ENCODE measurements at regions not wholly inside any gene's neighbourhood (a gene's known extent, or its start where the extent isn't known, plus 50 kb on each side); places are given as distances from the start of the nearest gene placed in this dataset.
A peak's percentile ranks its signal among the peaks of the same experiment; 100 is the strongest.

DNA sequence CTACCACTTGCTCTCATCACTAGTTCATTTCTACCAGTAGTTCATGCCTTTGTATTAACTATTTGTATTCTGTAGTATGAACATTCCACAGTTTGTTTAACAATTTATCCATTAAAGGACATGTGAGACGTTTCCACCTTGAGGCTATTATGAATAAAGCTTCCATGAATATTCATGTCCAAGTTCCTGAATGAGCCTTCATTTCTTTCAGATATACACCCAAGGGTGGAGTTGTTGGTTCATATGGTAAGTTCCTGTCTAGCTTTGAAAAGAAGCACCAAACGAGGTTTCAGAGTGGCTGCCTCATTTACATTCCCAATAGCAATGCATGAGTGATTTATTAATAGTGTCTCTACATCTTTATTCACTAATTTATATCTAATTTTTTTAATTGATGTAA, 407.8 kb upstream of the C16orf82 start:
- no peak for DNase-seq

DNA sequence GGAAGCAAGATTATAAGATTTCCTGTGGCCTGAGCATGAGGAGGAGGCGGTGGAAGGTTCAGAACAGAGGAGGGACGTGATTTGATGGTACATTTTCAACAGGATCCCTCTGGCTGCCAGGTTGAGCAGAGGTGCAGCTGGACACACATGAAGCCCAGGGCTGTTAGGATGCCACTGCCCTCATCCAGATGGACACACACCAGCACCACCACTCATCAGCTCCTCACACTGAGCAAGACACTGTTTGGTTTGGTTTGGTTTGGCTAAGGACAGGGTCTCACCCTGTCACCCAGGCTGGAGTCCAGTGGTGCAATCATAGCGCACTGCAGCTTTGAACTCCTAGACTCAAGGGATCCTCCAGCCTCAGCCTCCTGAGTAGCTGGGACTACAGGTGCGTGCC, 402.6 kb upstream of the C16orf82 start:
- DNase-seq: no peak

DNA sequence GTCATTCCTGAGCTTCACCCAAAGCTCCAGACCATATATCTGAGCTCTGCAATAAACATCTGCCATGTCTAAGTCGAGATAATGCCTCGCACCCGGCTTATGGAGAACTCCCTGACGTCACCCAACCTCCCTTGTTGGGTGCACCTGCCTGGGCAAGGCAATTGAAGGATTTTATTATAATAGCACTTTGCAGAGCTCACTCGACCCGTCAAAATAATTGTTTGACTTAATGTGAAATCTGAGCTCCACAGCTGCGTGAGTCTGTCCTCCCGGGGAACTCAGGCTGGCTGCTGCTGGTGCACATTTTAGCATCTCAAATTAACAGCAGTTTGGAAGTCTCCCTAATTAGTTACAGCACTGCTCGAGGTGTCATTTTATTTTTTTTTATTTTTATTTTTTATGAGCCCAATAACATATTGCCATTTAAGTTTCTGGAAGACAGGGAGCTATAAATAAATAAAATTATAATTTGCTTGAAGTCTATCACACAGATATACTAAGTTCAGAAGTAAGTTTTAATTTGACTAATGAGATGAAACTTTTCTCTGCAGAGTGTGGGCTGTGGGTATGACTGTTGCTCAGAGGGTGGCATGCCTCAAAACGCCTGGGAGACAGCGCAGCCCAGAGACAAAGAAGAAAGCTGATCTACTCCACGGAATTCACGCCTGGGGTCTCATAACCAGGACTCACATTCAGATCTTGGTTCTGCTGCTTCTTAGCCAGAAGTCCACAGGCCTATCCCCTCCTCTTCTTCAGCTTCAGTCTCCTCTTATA, 401.4 kb upstream of the C16orf82 start:
- DNase-seq: peak; percentile 65

DNA sequence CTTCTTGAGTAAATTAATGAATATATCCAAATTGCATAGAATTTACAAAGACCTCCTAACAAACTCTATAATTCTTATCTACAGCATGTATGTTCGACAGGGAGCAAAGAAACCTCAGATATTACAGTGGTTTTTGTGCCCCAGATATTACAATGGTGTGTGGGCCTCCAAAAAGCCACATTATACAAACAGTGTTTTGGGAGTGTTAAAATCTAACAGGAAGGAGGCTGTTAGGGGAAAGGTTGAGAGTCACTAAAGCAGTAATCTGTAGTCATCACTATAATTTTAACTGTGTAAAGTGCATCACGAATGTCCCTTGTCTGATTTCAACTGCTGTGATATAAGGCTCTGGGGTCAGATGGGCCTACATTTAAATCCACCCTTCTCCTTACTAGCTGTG, 400.2 kb upstream of the C16orf82 start:
- DNase-seq: no peak

DNA sequence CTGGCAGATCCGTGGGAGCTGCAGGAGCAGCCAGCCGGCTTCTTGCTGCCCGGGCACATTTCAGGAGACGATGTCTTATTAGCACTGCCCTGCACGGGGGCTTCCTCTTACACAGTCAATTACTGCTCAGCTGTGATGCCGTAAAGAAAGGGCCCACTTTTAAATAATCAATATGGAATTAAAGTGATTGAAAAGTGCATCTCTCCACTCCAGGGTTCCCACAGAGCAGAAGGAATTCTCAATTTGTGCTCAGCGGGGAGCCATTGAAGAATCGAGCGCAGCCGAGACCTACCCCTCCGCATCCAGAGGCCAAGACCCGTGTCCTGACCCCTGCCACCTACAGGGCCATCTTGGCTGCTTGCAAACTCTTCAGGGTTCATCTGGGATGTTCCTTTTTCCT, 399.4 kb upstream of the C16orf82 start:
- DNase-seq: no peak

DNA sequence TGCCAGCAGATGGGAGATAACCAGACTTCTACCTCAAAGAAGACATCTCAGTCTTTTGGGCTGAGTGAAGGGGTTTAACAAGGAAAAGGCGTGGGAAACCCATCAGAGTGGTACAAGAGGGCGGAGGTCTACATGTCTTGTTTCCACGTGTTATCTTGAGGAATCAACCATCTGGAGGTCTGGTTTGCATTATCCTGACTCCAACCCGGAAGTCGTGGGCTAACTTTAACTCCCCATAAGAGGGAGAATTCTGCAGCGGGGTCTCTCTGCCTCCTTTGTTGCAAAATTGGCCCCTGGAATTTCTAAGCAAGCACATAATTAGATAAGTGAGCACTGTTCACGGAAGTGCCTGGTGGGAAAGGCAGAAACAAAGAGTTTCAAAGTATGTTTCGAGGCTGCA, 398.7 kb upstream of the C16orf82 start:
- DNase-seq: peak; percentile 24

DNA sequence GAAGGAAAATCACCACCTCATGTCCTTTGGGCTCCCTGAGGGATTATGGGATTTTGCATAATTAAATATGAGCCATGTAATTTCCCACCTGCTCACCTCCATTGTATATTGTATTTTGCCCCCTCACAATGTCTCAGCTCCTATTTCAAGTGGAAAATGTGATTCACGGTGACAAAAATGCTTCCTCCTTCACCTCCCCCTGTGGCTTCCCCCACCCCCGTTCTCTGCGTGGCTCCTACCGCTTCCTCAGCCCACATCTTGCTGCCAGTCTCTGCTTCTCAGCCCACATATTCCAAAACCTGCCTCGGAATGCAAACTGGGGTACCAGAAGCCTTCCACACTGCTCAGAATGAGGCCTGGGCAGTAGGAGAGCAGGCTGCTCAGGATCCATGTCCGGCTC, 394.5 kb upstream of the C16orf82 start:
- peak; percentile 47 for DNase-seq

DNA sequence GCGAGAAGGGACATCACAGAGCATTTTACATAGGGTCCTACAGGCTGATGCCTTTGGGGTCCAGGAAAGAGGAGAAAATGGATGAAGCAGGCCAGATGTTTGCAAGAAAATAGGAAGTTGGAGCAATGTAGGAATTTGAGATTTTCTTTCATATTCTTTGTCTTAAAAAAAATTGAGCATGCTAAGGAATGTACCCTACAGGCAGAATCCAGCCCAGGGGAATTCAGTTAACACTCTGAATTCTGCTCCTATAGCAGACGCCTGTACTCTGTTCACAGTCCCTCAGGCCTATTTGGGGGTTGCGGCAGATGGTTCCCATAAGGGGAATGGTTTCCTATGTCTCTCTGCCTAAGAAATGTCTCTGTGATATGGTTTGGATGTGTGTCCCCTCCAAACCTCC, 393.7 kb upstream of the C16orf82 start:
- DNase-seq: no peak

DNA sequence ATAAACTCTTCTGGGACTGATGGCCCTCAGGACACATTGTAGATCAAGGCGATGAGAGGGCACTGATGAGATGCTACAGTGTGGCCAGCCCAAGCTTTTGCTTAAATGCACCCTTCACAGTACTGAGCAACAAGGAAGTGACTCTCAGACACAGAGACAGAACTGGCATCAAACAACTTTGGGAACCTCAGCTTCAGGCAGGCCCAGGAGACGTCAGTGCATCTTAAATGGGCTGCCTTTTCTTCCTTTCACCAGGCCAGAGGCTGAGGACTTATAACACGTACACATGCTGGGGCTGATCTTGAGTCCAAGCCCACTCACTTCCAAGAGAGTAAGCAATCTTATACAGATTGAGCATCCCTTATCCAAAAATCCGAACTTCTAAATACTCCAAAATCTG, 386.1 kb upstream of the C16orf82 start:
- no peak for DNase-seq

DNA sequence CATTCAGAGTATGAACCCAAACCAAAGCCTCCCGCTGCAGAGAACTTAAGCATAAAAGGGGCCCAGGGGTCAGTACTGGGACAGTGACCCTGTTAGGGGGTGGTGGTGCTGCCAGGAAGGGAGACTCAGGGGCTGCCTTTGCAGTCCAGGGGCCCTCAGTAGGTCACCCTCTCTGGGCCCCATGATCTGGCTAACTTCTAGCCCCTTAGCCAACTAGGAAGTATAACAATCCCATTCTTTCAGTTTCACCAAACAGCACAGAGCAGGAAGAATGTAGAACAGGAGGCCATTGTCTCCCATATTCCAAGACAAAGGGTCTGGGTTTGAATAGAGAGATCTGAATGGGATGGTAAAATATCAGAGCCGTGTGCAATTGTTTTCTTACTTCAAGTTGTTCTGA, 378.6 kb upstream of the C16orf82 start:
- DNase-seq: no peak

DNA sequence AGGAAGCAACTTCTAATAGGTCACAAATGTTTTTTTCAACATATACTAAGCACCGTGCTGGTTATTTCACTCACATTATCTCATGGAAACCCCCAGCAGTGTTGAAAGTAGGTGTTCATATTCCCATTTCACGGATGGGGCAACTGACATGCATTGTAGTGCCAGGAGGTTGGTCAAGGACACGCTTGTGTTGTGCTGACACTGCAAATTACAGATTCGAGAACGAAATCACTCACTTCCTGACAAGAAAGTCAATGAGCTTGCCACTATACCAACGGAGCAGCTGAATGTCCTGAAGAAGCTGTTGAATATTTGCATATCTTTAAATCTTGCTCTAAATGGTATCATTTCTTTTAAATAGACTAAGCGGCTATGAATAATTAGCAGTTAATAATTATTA, 378.0 kb upstream of the C16orf82 start:
- no peak for DNase-seq

DNA sequence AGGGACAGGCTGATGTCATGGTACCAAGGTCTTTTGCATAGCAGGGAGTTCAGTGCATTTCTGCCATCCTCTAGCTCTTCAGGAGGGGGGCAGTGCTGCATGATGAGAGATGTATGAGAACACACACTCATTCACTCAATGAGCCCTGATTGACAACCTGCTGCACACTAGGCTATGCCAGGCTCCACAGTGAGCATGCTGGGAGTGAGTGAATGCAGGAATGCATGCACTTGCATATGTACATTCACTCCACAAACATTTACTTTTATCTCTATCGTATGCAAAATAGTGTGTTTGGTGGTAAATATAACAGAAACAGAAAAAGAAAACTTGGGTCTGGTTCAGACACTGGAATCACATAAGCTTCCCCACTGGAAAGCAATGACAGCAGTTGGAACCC, 374.1 kb upstream of the C16orf82 start:
- no peak for DNase-seq

DNA sequence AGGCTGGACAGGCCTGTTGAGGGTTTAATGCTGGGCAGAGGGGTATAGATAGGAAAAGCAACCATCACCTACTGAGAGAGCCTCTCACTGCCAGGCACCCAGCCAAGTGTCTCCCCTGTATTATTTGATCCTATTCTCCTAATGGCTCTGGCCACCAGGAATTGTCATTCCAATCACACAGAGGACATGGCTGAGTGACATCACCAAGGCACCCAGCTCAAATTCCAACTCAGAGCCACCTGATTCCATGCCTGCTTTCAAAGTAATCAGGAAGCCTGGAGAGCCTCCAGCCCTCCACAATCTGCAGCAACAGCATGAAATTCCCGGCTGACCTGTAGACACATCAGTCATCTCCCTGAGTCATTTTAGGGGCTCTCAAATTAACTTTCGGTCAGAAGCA, 368.9 kb upstream of the C16orf82 start:
- no peak for DNase-seq

DNA sequence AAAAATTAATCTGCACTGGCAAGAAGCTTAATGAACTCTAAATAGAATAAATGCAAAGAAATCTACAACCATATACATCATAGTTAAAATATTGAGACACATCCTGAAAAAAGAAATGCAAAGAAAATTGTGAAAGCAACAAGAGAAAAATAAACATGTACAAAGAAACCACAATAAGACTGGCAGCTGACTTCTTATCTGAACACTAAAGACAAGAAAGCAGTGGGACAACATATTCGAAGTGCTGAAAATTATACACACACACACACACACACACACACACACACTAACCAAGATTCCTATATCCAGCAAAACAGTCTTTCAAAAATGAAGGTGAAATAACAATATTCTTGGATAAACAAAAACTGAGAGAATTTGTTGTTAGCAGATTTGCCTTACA, 366.5 kb upstream of the C16orf82 start:
- no peak for DNase-seq

DNA sequence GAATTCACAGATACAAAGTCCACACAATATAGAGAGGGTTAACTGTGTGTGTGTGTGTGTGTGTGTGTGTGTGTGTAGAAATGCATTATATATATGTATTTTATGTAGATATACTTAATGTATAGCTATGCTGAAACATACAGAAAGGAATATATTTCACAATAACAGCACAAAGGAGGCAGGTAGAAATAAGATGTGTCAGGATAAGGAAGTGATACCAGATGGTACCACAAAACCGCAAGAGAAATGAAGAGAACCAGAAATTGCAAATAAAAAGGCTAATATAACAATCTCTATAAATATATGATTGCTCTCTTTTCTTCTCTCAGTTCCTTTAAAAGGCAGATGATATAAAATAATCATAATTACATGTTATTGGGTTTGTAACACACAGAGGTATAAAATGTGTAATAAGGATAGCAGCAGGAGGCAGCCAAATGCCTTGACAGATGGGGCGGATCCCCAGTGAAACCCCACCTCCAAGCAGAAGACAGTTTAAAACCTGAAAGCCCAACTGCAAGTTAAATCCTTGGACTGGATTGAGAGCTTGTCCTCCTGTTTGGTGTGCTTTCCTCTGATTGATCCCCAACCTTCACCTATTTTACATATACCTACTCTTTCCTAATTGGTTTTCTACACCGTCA, 365.4 kb upstream of the C16orf82 start:
- no peak for DNase-seq

DNA sequence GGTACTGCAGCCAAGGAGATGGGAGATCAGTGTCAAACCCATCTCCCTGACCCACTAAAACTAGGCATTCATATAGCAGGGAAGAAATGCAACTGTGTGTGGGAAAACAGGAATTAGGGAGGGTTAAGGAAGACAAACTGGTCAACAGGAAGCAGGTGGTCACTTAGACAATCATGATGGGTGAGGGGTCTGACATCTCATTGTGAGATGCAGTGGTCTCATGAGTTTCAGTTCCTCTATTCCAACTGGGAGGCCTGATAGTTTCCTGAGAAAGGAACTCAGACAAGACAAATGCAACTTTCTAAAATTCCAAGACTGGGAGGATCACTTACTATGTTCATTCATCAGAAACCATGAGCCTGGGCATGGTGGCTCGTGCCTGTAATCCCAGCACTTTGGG, 361.4 kb upstream of the C16orf82 start:
- no peak for DNase-seq

DNA sequence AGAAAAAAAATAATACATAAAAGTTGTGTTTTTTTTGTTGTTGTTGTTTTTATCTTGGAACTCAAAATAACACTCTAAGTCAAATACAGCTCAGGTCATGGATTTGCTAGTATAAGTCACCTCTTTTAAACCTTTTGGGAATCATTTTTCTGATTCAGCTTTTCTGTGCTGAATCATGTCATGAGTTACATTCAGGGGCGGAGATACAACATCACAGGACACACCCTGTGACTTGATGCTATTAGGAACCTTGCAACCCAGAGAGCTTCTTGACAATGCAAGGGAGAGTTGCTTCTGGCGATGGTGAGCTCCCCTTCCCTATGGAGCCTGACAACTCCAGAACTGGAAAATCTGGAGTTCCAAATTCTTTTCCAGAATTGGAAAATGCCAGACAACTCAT, 358.3 kb upstream of the C16orf82 start:
- DNase-seq: no peak

DNA sequence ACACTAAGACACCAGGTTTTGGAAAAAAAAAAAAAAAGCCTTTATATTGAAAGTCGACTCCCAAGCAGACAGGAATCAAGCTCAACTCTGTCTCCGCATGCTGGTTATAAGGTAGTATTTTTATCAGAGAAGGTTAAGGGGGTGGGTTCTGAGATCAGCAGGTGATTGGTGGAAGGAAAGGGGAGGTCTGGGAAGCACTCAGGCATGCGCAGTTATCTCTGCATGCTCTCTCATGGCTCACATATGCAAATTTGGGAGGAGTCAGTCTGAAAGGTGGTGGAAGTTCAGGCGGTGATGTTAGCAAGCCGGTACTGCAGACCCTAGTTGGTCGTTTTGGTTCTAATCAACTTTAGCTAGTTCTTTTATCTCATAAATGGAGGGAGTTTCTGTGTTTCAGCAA, 357.6 kb upstream of the C16orf82 start:
- no peak for DNase-seq

DNA sequence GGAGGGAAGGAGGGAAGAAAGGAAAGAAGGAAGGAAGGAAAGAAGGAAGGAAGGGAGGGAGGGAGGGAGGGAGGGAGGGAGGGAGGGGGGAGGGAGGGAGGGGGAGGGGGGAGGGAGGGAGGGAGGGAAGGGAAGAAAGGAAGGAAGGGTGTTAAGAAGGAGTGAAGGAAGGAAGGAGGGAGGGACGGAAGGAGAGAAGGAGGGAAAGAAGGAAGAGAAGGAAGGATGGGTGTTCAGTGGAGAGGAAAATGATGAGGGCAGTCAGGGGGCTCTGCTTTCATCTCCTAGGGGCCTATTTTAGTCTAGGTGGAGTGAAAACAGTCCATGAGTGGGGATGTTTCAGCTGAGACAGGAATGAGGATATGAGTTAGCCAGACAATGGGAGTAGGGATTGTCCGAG, 357.0 kb upstream of the C16orf82 start:
- DNase-seq: no peak

DNA sequence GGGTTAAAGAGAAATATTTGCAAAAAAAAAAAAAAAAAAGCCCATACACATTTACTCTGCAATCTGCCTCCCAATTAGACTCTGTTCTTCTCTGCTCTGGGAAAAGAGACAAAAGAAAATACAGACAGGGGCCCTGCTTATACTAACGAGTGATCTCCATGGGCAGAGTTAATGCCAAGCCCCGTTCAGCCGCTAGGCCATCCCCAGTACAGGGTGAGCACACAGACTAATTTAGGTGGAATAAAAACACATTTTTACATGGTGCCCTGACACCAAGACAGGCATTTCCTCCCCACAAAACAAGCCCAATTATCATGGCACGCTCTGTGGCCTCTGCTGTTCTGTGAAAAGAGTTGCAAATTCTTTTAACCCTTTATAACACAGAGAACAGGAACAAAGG, 356.3 kb upstream of the C16orf82 start:
- no peak for DNase-seq

DNA sequence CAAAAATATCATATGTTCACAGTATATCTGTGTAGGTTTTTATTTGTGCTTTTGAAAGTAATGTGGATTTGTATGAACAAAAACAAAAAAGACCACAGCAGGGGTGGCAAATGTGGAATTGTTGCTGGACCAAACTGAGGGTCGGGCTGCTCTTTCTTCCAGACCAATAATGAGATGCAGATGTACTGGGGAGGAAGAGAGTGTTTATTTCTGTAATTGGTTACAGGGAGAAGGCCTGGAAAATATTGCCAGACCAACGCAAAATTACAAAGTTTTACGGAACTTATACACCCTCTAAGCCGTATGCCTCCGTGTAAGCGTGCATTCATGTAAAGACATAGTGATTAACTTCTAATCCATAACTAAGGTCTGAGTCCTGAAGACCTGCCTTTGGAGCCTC, 353.9 kb upstream of the C16orf82 start:
- peak; percentile 73 for DNase-seq

DNA sequence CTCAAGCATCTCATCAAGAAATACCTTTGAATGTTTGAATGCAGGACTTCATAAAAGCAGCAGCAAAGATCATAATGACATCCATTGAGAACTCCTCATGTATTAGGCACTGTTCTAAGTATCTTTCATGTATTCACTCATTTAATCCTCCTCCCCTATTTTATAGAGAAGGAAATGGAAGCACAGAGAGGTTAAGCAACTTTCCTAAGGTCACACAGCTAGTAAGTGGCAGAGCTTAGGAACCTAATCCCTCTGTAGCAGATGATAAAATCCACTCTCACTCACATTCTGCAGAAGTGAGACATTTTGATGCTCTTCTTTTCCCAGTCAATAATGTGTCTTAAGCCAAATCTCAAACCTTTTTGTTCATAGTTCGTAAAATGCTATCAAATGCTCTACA, 350.8 kb upstream of the C16orf82 start:
- DNase-seq: no peak

DNA sequence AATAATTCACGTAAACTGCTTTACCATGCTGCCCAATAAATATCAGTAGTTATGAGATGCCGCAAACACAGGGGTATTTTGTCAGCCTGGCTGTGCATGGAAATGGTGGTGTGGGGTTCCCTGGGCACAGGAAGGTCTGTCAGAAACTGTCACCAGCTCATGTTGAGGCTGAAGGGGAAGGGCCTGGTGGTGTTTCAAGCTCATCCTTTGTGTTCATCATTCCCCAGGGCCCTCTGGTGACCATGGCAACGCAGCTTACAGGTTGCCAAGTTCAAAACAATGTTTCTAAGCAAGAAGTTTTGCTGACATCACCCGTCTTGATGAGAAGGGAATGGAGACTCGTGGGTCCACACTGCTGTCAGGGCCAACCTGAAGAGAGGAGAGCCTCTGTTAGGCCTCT, 348.9 kb upstream of the C16orf82 start:
- peak; percentile 39 for DNase-seq

DNA sequence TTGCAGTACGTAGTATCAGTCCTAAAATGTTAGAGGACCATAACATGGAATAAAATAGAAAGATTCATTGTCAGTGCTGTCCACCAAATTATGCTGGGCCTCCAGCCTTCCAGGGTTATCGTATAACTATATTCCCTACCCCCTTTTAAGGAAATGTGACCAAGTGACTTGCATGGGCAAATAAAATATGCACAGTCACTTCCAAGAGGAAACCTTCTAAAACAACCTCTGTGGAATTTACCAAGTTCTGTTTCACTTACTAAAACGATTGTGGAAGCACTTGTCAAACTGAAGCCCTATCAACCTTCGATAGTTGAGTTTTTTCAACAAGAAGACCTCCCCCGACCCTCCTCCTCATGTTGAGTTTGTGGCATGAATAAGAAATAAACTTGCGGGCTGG, 345.4 kb upstream of the C16orf82 start:
- no peak for DNase-seq
